ENCODE measurements at regions not wholly inside any gene's neighbourhood (a gene's known extent, or its start where the extent isn't known, plus 50 kb on each side); places are given as distances from the start of the nearest gene placed in this dataset.

GRCh38 chr15:37701230-37701629, 233.2 kb upstream of the TMCO5A start:
- no peaks in the 10 kb centered on the region for H3K4me1 ChIP-seq (ENCODE audit: control insufficient read depth in 2 of 2, insufficient read depth in 2 of 2, low read length in 2 of 2)
- H3K36me3 ChIP-seq (ENCODE audit: control insufficient read depth in 2 of 2, insufficient read depth in 2 of 2, low read length in 2 of 2): no peaks in the 10 kb centered on the region
- no peak overlapping the region for H3K9ac ChIP-seq (ENCODE audit: low read depth in 1 of 2, low read length in 2 of 2)
- no peaks in the 10 kb centered on the region for H3K27me3 ChIP-seq (ENCODE audit: control insufficient read depth in 2 of 2, insufficient read depth in 2 of 2, low read length in 2 of 2)
- H3K4me3 ChIP-seq (ENCODE audit: low read length in 2 of 2): no peak overlapping the region
- H3K27ac ChIP-seq (ENCODE audit: low read depth in 2 of 2, low read length in 2 of 2): no peak overlapping the region
- H3K9me3 ChIP-seq (ENCODE audit: control insufficient read depth in 2 of 2, low read length in 2 of 2): no peaks in the 10 kb centered on the region

- Histone ChIP-seq H3K9ac (ENCODE audit: low read depth in 1 of 2, low read length in 2 of 2) (no peak overlapping the region), H3K36me3 (ENCODE audit: control insufficient read depth in 2 of 2, insufficient read depth in 2 of 2, low read length in 2 of 2) (no peaks in the 10 kb centered on the region), H3K4me3 (ENCODE audit: low read length in 2 of 2) (no peak overlapping the region), H3K27me3 (ENCODE audit: control insufficient read depth in 2 of 2, insufficient read depth in 2 of 2, low read length in 2 of 2) (no peaks in the 10 kb centered on the region), H3K27ac (ENCODE audit: low read depth in 2 of 2, low read length in 2 of 2) (no peak overlapping the region), H3K9me3 (ENCODE audit: control insufficient read depth in 2 of 2, low read length in 2 of 2) (no peaks in the 10 kb centered on the region), H3K4me1 (ENCODE audit: control insufficient read depth in 2 of 2, insufficient read depth in 2 of 2, low read length in 2 of 2) (no peaks in the 10 kb centered on the region)
Measured at GRCh38 chr15:37709669-37710068, 224.8 kb upstream of the TMCO5A start.

- Histone ChIP-seq H3K4me1 (ENCODE audit: control insufficient read depth in 2 of 2, insufficient read depth in 2 of 2, low read length in 2 of 2) (no peaks in the 10 kb centered on the region), H3K27ac (ENCODE audit: low read depth in 2 of 2, low read length in 2 of 2) (no peak overlapping the region), H3K36me3 (ENCODE audit: control insufficient read depth in 2 of 2, insufficient read depth in 2 of 2, low read length in 2 of 2) (no peaks in the 10 kb centered on the region), H3K4me3 (ENCODE audit: low read length in 2 of 2) (no peak overlapping the region), H3K27me3 (ENCODE audit: control insufficient read depth in 2 of 2, insufficient read depth in 2 of 2, low read length in 2 of 2) (no peaks in the 10 kb centered on the region), H3K9ac (ENCODE audit: low read depth in 1 of 2, low read length in 2 of 2) (no peak overlapping the region), H3K9me3 (ENCODE audit: control insufficient read depth in 2 of 2, low read length in 2 of 2) (no peaks in the 10 kb centered on the region)
Measured at GRCh38 chr15:37715101-37715500, 219.3 kb upstream of the TMCO5A start.

- Histone ChIP-seq H3K4me1 (ENCODE audit: control insufficient read depth in 2 of 2, insufficient read depth in 2 of 2, low read length in 2 of 2) (no peaks in the 10 kb centered on the region), H3K4me3 (ENCODE audit: low read length in 2 of 2) (no peak overlapping the region), H3K9me3 (ENCODE audit: control insufficient read depth in 2 of 2, low read length in 2 of 2) (no peaks in the 10 kb centered on the region), H3K27me3 (ENCODE audit: control insufficient read depth in 2 of 2, insufficient read depth in 2 of 2, low read length in 2 of 2) (no peaks in the 10 kb centered on the region), H3K9ac (ENCODE audit: low read depth in 1 of 2, low read length in 2 of 2) (no peak overlapping the region), H3K27ac (ENCODE audit: low read depth in 2 of 2, low read length in 2 of 2) (no peak overlapping the region), H3K36me3 (ENCODE audit: control insufficient read depth in 2 of 2, insufficient read depth in 2 of 2, low read length in 2 of 2) (no peaks in the 10 kb centered on the region)
Measured at GRCh38 chr15:37720267-37720666, 214.2 kb upstream of the TMCO5A start.

- H3K36me3 ChIP-seq (ENCODE audit: control insufficient read depth in 2 of 2, insufficient read depth in 2 of 2, low read length in 2 of 2): no peaks in the 10 kb centered on the region
- H3K4me3 ChIP-seq (ENCODE audit: low read length in 2 of 2): no peak overlapping the region
- H3K27me3 ChIP-seq (ENCODE audit: control insufficient read depth in 2 of 2, insufficient read depth in 2 of 2, low read length in 2 of 2): no peaks in the 10 kb centered on the region
- no peak overlapping the region for H3K9ac ChIP-seq (ENCODE audit: low read depth in 1 of 2, low read length in 2 of 2)
- H3K27ac ChIP-seq (ENCODE audit: low read depth in 2 of 2, low read length in 2 of 2): no peak overlapping the region
- no peaks in the 10 kb centered on the region for H3K4me1 ChIP-seq (ENCODE audit: control insufficient read depth in 2 of 2, insufficient read depth in 2 of 2, low read length in 2 of 2)
- H3K9me3 ChIP-seq (ENCODE audit: control insufficient read depth in 2 of 2, low read length in 2 of 2): no peaks in the 10 kb centered on the region
Measured at GRCh38 chr15:37731146-37731746, 203.2 kb upstream of the TMCO5A start.

GRCh38 chr15:37733628-37734027, 200.8 kb upstream of the TMCO5A start:
- H3K9ac ChIP-seq (ENCODE audit: low read depth in 1 of 2, low read length in 2 of 2): no peak overlapping the region
- no peak overlapping the region for H3K4me3 ChIP-seq (ENCODE audit: low read length in 2 of 2)
- H3K27ac ChIP-seq (ENCODE audit: low read depth in 2 of 2, low read length in 2 of 2): no peak overlapping the region
- H3K27me3 ChIP-seq (ENCODE audit: control insufficient read depth in 2 of 2, insufficient read depth in 2 of 2, low read length in 2 of 2): no peaks in the 10 kb centered on the region
- no peaks in the 10 kb centered on the region for H3K4me1 ChIP-seq (ENCODE audit: control insufficient read depth in 2 of 2, insufficient read depth in 2 of 2, low read length in 2 of 2)
- H3K9me3 ChIP-seq (ENCODE audit: control insufficient read depth in 2 of 2, low read length in 2 of 2): no peaks in the 10 kb centered on the region
- no peaks in the 10 kb centered on the region for H3K36me3 ChIP-seq (ENCODE audit: control insufficient read depth in 2 of 2, insufficient read depth in 2 of 2, low read length in 2 of 2)

GRCh38 chr15:37740623-37741141, 193.8 kb upstream of the TMCO5A start:
- Histone ChIP-seq H3K36me3 (ENCODE audit: control insufficient read depth in 2 of 2, insufficient read depth in 2 of 2, low read length in 2 of 2) (no peaks in the 10 kb centered on the region), H3K27me3 (ENCODE audit: control insufficient read depth in 2 of 2, insufficient read depth in 2 of 2, low read length in 2 of 2) (no peaks in the 10 kb centered on the region), H3K4me3 (ENCODE audit: low read length in 2 of 2) (no peak overlapping the region), H3K9me3 (ENCODE audit: control insufficient read depth in 2 of 2, low read length in 2 of 2) (peaks cover 0 to 3% of the 10 kb centered on the region in 2 donors), H3K4me1 (ENCODE audit: control insufficient read depth in 2 of 2, insufficient read depth in 2 of 2, low read length in 2 of 2) (no peaks in the 10 kb centered on the region), H3K27ac (ENCODE audit: low read depth in 2 of 2, low read length in 2 of 2) (no peak overlapping the region), H3K9ac (ENCODE audit: low read depth in 1 of 2, low read length in 2 of 2) (no peak overlapping the region)

GRCh38 chr15:37743826-37744225, 190.6 kb upstream of the TMCO5A start:
- Histone ChIP-seq H3K9me3 (ENCODE audit: control insufficient read depth in 2 of 2, low read length in 2 of 2) (peaks cover 0 to 3% of the 10 kb centered on the region in 2 donors), H3K27ac (ENCODE audit: low read depth in 2 of 2, low read length in 2 of 2) (no peak overlapping the region), H3K27me3 (ENCODE audit: control insufficient read depth in 2 of 2, insufficient read depth in 2 of 2, low read length in 2 of 2) (no peaks in the 10 kb centered on the region), H3K4me1 (ENCODE audit: control insufficient read depth in 2 of 2, insufficient read depth in 2 of 2, low read length in 2 of 2) (no peaks in the 10 kb centered on the region), H3K9ac (ENCODE audit: low read depth in 1 of 2, low read length in 2 of 2) (no peak overlapping the region), H3K4me3 (ENCODE audit: low read length in 2 of 2) (no peak overlapping the region), H3K36me3 (ENCODE audit: control insufficient read depth in 2 of 2, insufficient read depth in 2 of 2, low read length in 2 of 2) (no peaks in the 10 kb centered on the region)

- Histone ChIP-seq H3K27ac (ENCODE audit: low read depth in 2 of 2, low read length in 2 of 2) (no peak overlapping the region), H3K4me3 (ENCODE audit: low read length in 2 of 2) (no peak overlapping the region), H3K4me1 (ENCODE audit: control insufficient read depth in 2 of 2, insufficient read depth in 2 of 2, low read length in 2 of 2) (no peaks in the 10 kb centered on the region), H3K9ac (ENCODE audit: low read depth in 1 of 2, low read length in 2 of 2) (no peak overlapping the region), H3K9me3 (ENCODE audit: control insufficient read depth in 2 of 2, low read length in 2 of 2) (peaks cover 0 to 3% of the 10 kb centered on the region in 2 donors), H3K36me3 (ENCODE audit: control insufficient read depth in 2 of 2, insufficient read depth in 2 of 2, low read length in 2 of 2) (no peaks in the 10 kb centered on the region), H3K27me3 (ENCODE audit: control insufficient read depth in 2 of 2, insufficient read depth in 2 of 2, low read length in 2 of 2) (no peaks in the 10 kb centered on the region)
Measured at GRCh38 chr15:37744521-37744920, 189.9 kb upstream of the TMCO5A start.

- no peak overlapping the region for H3K4me3 ChIP-seq (ENCODE audit: low read length in 2 of 2)
- no peaks in the 10 kb centered on the region for H3K4me1 ChIP-seq (ENCODE audit: control insufficient read depth in 2 of 2, insufficient read depth in 2 of 2, low read length in 2 of 2)
- H3K27ac ChIP-seq (ENCODE audit: low read depth in 2 of 2, low read length in 2 of 2): no peak overlapping the region
- no peaks in the 10 kb centered on the region for H3K9me3 ChIP-seq (ENCODE audit: control insufficient read depth in 2 of 2, low read length in 2 of 2)
- no peak overlapping the region for H3K9ac ChIP-seq (ENCODE audit: low read depth in 1 of 2, low read length in 2 of 2)
- no peaks in the 10 kb centered on the region for H3K27me3 ChIP-seq (ENCODE audit: control insufficient read depth in 2 of 2, insufficient read depth in 2 of 2, low read length in 2 of 2)
- no peaks in the 10 kb centered on the region for H3K36me3 ChIP-seq (ENCODE audit: control insufficient read depth in 2 of 2, insufficient read depth in 2 of 2, low read length in 2 of 2)
Measured at GRCh38 chr15:37751401-37751800, 183.0 kb upstream of the TMCO5A start.

Measured in mucosa of rectum (tissue), 2 donors.